ENCODE measurements at regions not wholly inside any gene's neighbourhood (a gene's known extent, or its start where the extent isn't known, plus 50 kb on each side); places are given as distances from the start of the nearest gene placed in this dataset.

DNA sequence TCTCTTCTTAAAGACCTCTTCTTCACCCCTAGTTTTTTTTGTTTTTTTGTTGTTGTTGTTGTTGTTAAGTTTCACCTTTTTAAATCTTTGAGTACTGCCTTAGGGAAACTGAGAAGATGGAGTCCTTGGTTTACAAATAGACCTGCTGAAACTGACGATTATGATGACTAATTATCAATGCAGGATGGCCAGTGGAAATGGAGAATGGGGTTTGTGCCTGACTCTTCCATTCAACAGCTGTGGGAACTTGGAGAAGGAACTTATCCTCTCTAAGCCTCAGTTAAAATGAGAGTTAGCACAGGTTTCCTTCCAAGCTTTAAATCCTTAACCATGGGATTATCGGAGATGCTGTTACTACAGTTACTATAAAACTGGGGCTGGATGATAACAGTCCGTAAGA, 66.7 kb upstream of the PNMA1 start:
- DNase-seq (ENCODE audit: low spot score) = no peak

DNA sequence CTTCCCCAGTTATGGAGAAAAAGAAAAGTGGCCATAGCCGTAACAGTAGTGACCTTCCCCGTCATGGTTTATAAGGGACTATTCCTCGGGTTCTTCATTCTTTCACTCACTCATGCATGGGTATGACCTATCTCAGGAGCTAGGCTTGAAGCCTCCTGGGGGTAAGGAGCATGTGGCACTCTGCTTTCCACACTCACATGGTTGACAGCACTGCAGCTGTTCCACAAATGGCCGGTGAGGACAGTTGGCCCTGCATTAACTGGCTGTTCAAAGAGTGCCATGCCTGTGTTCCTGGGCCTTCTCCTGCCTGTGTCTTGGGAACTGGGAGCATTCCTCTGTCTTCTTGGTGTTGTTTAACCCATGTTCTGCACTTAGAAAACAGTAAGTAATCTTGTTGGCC, 66.2 kb upstream of the PNMA1 start:
- DNase-seq (ENCODE audit: low spot score) = no peak

DNA sequence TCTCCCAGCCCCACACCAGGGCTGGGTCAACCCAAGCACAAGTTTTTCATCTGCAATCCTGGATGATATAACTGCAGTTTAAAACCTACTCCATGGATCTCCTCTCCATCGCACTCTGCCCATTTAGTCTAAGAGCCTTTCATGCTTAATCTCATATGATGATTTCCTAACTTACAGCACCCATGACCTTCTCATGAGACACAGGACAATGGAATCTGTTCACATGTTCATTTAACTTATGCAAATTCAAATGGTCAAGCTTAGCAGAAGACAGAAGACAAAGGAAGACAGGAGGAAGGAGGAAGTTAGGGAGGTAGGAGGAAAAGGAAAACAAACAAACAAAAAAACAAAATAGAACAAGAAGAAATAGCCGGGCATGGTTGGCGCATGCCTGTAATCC, 64.6 kb upstream of the PNMA1 start:
- no peak for DNase-seq (ENCODE audit: low spot score)

DNA sequence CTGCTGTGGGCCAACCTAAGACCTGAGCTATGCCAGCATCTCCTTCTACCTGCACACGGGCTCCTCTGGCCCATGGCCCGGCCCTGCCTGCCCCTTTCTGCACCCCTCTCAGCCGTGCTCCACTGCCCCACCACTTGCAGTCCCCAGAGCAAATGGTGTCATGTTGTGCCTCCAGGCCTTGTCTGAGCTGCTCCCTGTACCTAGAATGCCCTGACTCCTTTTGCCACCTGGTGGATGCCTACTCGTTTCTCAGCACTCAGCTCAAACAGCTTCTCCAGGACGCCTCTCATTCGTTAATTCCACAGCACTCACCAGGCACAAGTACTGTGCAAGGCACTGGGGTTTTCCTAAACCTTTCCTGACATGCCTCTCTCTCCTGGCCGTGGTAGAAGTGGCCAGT, 63.2 kb upstream of the PNMA1 start:
- DNase-seq (ENCODE audit: low spot score) = peak; percentile 49

DNA sequence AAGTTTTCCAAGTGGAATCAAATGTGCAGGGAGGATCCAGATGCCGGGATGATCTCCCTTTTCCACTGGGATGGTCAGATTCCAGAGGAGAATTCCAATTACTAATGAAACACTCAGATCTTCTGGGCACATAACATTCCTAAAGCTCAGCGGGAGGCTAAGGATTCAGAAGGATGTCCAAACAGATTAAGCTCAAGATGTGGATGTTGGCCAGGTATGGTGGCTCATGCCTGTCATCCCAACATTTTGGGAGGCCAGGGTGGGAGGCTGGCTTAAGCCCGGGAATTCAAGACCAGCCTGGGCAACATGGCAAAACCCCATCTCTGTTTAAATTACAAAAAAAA, 62.0 kb upstream of the PNMA1 start:
- DNase-seq (ENCODE audit: low spot score) = no peak

DNA sequence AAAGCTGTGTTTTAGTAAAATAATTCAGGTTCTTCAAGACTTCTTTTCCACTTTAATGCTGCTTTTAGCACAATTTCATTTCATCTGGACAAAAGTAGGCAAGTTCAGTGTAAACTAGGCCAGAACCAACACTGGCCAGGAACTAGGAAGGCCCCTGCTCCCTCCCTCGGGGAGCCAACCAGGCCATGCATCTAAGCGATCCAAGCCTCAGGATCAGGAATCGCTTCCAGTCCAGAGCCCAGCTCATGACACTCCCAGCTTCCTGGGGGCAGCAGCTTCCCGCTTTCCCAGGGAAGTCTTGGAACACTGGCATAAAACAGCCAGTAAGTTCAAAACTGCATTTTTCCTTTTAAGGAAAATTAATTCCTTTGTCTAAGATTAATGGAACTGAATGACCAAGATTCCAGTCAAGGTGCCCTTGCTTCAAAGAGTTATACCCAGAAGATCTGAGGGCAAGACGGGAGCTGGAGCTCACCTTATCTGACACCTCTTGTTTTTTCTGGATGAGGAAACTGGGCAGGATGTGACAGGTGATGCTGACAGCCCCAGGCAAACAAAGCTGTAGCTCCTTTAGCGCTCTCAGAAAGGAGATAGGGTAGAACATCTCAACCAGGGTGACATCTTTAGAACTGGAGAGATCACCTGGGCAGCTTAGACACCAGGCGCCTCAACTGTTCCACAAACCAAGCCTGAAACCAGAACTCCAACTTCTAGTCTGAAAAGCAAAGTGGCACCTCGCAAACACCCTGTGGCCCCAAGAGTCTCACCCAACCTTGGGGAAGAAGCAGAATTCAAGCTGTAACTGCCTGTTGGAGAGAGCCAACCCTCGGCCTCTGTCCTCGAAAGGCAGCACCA, 61.4 kb upstream of the PNMA1 start:
- no peak for DNase-seq (ENCODE audit: low spot score)

DNA sequence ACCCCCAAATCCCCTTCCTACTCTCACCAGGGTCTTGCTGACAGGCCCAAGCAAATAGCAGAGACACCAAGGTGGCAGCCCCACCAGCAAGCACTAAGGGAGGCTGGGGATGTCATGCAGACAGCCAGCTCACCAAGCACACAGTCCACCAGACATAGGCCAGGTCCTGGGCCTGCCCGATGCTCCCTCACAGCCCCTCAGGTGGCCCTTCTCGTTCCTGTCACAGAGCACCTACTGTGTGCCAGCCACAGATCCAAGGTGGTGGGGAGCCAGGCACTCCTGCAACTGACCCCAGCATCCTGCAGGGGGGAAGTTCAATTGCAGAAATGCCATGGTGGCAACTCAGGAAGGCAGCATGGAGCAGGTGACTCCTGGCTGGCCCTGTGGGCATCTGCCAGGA, 60.5 kb upstream of the PNMA1 start:
- DNase-seq (ENCODE audit: low spot score) = no peak

DNA sequence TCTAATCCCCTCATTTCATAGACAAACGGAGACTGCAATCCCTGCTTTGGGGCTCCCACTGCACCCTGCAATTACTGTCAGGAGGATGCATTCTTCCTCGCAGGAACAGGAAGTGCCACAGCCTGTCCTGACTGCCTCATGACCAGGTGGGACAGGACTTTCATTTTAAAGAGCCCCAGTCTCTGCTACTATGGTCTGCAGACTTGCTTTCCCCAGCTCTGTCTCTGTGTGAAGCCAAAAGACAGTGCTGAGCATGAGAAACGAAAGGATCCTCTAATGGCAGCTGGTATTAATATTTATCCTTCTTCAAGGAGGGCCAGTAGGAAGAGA, 60.0 kb upstream of the PNMA1 start:
- DNase-seq (ENCODE audit: low spot score) = no peak

DNA sequence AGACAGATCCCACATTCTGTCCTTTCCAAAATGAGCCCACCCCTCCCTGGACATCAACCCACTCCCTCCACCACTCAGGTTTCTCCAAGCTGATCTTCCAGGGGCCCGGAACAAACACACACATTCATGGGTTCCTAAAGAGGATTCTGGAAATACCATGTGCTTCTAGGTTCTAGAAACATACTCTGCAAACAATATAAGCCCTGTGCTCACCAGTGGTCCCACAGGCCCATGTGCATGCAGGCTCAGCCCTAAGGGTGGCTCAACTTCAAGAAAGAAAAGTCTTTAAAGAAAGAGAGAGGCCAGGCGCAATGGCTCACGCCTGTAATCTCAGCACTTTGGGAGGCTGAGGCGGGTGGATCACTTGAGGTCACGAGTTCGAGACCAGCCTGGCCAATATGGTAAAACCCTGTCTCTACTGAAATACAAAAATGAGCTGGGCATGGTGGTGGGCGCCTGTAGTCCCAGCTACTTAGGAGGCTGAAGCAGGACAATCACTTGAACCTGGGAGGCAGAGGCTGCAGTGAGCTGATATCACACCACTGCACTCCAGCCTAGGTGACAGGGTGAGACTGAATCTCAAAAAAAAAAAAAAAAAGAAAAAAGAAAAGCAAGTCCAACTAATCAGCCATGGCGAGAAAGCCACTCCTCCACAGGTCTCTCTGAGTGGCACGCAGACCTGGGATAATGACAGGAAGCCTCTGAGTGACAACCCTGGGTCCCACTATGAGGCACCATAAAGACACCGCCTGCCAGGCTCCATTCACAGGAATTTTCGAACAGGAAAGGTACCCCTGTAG, 59.5 kb upstream of the PNMA1 start:
- DNase-seq (ENCODE audit: low spot score) = no peak

DNA sequence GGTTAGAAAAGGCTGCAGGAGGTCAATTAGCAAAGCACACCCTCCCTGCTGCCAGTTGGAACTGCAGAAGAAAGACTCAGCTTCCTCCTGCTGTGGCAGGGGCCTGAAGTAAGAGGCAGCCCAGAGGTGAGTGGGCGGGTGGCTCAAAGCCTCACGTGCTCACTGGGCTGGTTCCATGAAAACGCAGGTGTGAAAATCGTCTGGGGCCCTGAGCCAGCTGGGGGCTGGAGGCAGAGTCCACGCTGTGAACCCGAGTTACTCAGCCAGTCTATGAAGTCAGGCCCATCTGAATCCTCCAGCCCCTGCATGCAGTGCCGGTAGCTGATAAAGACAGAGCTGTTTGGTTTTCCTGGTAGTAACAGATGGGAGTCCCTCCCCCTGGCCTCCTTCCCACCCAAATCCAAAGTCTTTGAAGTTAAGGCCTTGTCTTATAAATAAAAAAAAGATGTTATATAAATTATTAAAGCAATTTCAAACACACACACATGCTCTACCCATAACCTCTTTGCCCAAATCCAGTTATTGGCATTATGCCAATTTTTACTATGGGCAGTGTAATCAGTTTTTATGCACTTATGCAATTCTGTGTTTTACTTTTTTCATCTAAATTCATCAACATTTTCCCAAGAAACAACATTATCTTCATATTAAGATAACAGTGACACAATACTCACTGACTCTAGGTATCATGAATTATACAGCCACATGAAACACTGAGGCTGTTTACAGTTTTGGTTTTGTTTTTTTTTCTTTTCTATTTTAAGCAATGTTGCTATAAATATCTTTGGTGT, 57.9 kb upstream of the PNMA1 start:
- peak; percentile 87 for DNase-seq (ENCODE audit: low spot score)

DNA sequence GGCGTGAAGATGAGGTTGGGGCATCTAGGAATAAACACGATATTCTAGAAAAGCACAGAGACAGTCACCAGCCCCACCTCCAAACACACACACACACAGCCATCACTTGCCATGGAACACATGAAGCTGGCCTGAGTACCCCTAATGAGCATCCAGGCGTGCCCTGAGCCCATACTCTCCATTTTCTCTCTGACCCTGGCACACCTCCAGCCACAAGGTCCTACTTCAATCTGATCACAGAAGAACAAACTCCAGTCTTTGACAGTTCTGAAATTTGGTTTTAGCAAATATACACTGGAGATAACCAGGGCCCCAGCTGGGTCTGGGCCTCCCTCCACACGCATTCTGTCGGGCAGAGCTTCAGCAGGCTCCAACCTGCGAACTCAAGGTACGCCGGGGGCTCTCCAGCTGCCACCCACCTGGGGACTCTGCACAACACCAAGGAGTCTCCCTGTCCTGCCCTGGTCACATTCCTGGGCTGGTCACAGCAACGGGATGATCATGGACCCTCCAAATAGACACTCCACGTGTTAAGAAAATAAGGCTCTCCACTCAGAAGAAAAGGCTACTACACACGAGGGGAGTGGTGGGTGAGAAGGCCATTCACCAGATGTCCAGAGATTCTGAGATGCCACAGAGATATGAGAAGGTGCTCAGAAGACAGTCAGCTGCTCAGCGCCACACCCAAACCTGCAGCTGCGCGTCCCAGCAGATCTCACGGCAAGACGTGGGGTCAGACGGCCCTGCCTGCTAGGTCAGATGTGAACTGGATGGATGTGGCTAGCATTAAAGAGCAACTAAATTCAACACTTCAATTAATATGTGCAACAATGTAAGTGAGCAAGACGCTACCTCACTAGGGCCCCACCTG, 57.0 kb upstream of the PNMA1 start:
- DNase-seq (ENCODE audit: low spot score) = no peak

DNA sequence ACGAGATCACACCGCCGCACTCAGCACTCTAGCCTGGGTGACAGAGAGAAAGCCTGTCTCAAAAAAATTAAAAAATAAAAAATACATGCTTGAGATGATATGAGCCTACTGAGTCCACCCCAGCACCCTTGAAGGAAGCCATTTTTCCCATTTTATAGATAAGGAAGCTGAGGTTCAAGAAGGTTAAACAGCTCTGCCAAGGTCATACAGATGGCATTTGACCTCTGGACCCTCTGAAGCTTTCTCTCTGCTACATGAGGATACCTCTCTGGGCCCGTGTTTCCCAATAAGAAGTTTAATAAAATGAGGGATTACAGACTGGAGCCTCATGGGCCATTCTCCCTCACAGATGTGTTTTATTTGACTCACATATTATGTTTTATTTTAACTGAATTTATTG, 53.9 kb upstream of the PNMA1 start:
- no peak for DNase-seq (ENCODE audit: low spot score)

DNA sequence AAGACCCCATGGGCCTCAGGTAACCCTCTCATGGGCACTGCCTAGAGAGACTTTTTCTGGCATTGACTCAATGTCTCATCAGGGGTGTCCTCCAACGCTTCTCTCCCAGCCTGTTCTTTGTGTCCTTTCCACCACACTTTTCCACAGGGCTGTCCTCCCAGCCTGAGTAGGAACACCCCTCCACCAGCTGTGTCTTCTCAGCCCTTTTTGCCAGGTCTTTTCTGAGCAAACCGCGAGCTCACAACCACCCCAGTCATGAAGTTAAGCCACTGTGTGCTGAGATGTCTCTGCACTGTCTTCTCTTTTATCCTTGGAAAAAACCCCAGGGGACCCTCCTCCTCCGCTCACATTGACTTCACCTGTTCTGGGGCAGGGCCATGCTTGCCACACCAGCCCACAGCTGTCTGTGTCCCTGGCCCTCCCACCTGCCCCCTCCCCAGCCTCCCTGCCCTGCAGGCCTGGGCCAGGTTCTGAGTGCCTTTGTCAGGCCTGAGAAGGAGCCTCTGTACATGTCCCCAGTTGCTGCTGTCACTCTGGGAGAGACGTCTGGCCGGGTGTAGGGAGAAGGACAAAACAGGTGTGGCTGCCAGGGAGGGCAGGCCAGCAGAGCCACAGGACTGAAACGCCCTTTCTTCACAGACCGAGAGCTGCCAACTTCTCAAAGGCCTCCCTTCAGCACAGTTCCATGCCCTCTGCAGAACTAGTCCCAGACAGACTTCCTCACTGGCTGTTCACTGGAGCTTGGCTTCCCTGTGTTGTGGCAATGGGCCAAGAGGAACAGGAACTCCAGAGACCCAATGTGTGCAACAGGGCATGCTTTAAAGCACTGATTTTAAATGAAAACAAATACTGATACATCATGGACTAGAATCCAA, 50.5 kb upstream of the PNMA1 start:
- DNase-seq (ENCODE audit: low spot score) = no peak

Measured in hematopoietic multipotent progenitor cell treated with erythropoietin and hydrocortisone succinate and interleukin-3 and kit ligand, for 15 days (in vitro differentiated cells).